ENCODE measurements at regions not wholly inside any gene's neighbourhood (a gene's known extent, or its start where the extent isn't known, plus 50 kb on each side); places are given as distances from the start of the nearest gene placed in this dataset.

- H3K4me1 Mint-ChIP-seq (ENCODE audit: unreplicated experiment) = no peaks in the 10 kb centered on the region
Observed at GRCh38 chr2:136530146-136530545, 235.2 kb upstream of the THSD7B start.

DNA sequence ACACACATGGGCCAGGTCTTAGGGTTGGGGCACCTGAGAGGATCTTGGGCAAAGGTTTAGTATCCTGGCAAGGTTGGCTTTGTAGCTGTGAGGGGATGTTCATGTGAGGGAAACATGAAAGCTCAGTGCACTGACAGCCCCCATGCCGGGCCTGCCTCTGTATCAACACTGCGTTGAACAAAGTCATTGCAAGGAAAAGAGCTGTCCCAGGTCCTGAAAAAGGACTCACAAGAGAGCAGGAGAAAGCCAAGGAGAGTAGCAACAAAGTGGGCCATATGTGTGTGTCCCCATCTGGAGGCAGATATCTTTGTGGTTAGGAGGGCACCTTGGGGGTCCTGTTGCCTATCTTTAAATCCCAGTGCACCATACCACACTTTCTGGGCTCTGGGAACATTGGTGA lies 237.8 kb upstream of the THSD7B start:
- no peak overlapping the region for H3K27ac Mint-ChIP-seq (ENCODE audit: unreplicated experiment)
- H3K27me3 Mint-ChIP-seq (ENCODE audit: unreplicated experiment) = no peaks in the 10 kb centered on the region
- TF ChIP-seq, protein P1, sequence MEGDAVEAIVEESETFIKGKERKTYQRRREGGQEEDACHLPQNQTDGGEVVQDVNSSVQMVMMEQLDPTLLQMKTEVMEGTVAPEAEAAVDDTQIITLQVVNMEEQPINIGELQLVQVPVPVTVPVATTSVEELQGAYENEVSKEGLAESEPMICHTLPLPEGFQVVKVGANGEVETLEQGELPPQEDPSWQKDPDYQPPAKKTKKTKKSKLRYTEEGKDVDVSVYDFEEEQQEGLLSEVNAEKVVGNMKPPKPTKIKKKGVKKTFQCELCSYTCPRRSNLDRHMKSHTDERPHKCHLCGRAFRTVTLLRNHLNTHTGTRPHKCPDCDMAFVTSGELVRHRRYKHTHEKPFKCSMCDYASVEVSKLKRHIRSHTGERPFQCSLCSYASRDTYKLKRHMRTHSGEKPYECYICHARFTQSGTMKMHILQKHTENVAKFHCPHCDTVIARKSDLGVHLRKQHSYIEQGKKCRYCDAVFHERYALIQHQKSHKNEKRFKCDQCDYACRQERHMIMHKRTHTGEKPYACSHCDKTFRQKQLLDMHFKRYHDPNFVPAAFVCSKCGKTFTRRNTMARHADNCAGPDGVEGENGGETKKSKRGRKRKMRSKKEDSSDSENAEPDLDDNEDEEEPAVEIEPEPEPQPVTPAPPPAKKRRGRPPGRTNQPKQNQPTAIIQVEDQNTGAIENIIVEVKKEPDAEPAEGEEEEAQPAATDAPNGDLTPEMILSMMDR (IDR thresholded peaks at IDR 0.05) = no peak
- H3K4me1 Mint-ChIP-seq (ENCODE audit: unreplicated experiment) = no peaks in the 10 kb centered on the region
- no peak for DNase-seq (ENCODE audit: extremely low spot score, unreplicated experiment)
- no peak overlapping the region for H3K4me3 Mint-ChIP-seq (ENCODE audit: unreplicated experiment)
- no peaks in the 10 kb centered on the region for H3K36me3 Mint-ChIP-seq (ENCODE audit: unreplicated experiment)
- H3K9me3 Mint-ChIP-seq (ENCODE audit: unreplicated experiment) = peaks cover 19% of the 10 kb centered on the region

More at GRCh38 chr2:136530146-136530545, 235.2 kb upstream of the THSD7B start:
- no peak overlapping the region for H3K4me3 Mint-ChIP-seq (ENCODE audit: unreplicated experiment)
- peaks cover 30% of the 10 kb centered on the region for H3K9me3 Mint-ChIP-seq (ENCODE audit: unreplicated experiment)
- no peak for DNase-seq (ENCODE audit: extremely low spot score, unreplicated experiment)
- TF ChIP-seq, protein P1 (IDR thresholded peaks at IDR 0.05) = no peak
- H3K36me3 Mint-ChIP-seq (ENCODE audit: unreplicated experiment) = no peaks in the 10 kb centered on the region
- no peaks in the 10 kb centered on the region for H3K27me3 Mint-ChIP-seq (ENCODE audit: unreplicated experiment)
- no peak overlapping the region for H3K27ac Mint-ChIP-seq (ENCODE audit: unreplicated experiment)

- TF ChIP-seq, protein P1 (IDR thresholded peaks at IDR 0.05) = no peak
- DNase-seq (ENCODE audit: extremely low spot score, unreplicated experiment) = no peak
- H3K4me1 Mint-ChIP-seq (ENCODE audit: unreplicated experiment) = no peaks in the 10 kb centered on the region
- H3K27ac Mint-ChIP-seq (ENCODE audit: unreplicated experiment) = no peak overlapping the region
- no peaks in the 10 kb centered on the region for H3K9me3 Mint-ChIP-seq (ENCODE audit: unreplicated experiment)
- no peak overlapping the region for H3K4me3 Mint-ChIP-seq (ENCODE audit: unreplicated experiment)
- no peaks in the 10 kb centered on the region for H3K27me3 Mint-ChIP-seq (ENCODE audit: unreplicated experiment)
- no peaks in the 10 kb centered on the region for H3K36me3 Mint-ChIP-seq (ENCODE audit: unreplicated experiment)
Observed at GRCh38 chr2:136522724-136523123, 242.6 kb upstream of the THSD7B start.

DNA sequence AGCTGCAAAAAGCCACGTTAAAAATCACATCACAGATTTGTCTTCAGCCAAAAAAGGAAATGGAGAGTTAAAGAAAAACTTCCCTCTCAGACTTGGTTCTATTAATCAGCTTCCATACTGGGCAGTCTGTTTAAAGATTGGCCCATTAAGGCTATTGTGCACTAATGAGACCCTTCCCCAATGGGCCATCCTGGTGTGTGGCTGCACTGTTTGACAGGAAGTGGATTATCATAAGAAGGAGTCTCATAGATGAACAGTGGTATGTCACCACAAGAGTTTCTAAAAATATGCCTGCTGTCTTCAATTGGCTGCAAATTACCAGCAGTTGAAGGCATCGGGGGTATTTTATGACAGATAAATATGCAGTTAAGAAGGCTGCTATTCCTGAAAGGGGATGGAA lies 247.6 kb upstream of the THSD7B start:
- Mint-ChIP-seq H3K27ac (ENCODE audit: unreplicated experiment) (no peak overlapping the region), H3K4me3 (ENCODE audit: unreplicated experiment) (no peak overlapping the region), H3K4me1 (ENCODE audit: unreplicated experiment) (no peaks in the 10 kb centered on the region), H3K9me3 (ENCODE audit: unreplicated experiment) (no peaks in the 10 kb centered on the region), H3K27me3 (ENCODE audit: unreplicated experiment) (no peaks in the 10 kb centered on the region), H3K36me3 (ENCODE audit: unreplicated experiment) (no peaks in the 10 kb centered on the region)
- DNase-seq (ENCODE audit: extremely low spot score, unreplicated experiment) = no peak
- TF ChIP-seq, protein P1 (IDR thresholded peaks at IDR 0.05) = no peak

DNA sequence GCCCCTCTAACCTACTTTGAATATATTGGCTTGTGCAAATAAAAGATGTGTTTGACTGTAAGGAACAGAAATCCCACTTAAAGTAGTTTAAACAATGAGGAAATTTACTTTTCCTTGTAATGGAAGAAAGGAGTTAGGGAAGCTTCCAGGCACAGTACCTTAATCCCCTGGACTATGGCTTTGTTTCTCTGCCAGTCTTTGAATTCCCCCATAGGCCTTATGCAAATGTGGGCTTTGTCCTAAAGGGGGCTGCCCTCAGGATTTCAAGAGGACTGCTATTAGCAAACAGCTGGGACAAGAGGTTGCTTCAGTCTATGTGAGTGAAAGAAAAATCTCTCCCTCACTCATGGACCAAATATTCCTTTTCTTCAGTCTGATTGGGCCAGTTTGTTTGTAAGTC lies 255.1 kb upstream of the THSD7B start:
- Mint-ChIP-seq H3K4me3 (ENCODE audit: unreplicated experiment) (no peak overlapping the region), H3K9me3 (ENCODE audit: unreplicated experiment) (peaks cover 4% of the 10 kb centered on the region), H3K27ac (ENCODE audit: unreplicated experiment) (no peak overlapping the region), H3K36me3 (ENCODE audit: unreplicated experiment) (no peaks in the 10 kb centered on the region), H3K27me3 (ENCODE audit: unreplicated experiment) (no peaks in the 10 kb centered on the region), H3K4me1 (ENCODE audit: unreplicated experiment) (no peaks in the 10 kb centered on the region)
- DNase-seq (ENCODE audit: extremely low spot score, unreplicated experiment) = no peak
- TF ChIP-seq, protein P1 (IDR thresholded peaks at IDR 0.05) = no peak
